H1 (cell line): ENCODE measurements at regions not wholly inside any gene's neighbourhood (a gene's known extent, or its start where the extent isn't known, plus 50 kb on each side); places are given as distances from the start of the nearest gene placed in this dataset.

ENCODE experiments used
- ATF3 ChIP-seq: IDR thresholded peaks from 2 replicates; pipeline ENCODE4 v1.6.1; 2011; ENCODE audit warnings: low read depth, mild to moderate bottlenecking, low read length; ENCODE audit not compliant: insufficient read depth
- CTCF ChIP-seq, 3 experiments: IDR thresholded peaks; 1 replicate in 2 of 3; 2 replicates in 1 of 3; pipeline versions ENCODE4 v1.5.1 to v1.6.1; 2011; ENCODE audit warnings: low read length in 3 of 3, mild to moderate bottlenecking in 3 of 3, inconsistent platforms in 2 of 3, low read depth in 1 of 3, moderate library complexity in 1 of 3; ENCODE audit not compliant: insufficient read depth in 1 of 3; ENCODE audit errors: control extremely low read depth in 1 of 3
- HDAC2 ChIP-seq, 2 experiments: fragments of 300-600 bp in 1 of 2; sonication (generic) in 1 of 2; IDR thresholded peaks; 2 replicates each; pipeline ENCODE4 v1.6.1; 2011 to 2012; ENCODE audit warnings: low read depth in 2 of 2, low read length in 2 of 2, mild to moderate bottlenecking in 2 of 2, moderate library complexity in 2 of 2, borderline replicate concordance in 1 of 2, inconsistent platforms in 1 of 2
- JUN ChIP-seq: IDR thresholded peaks from 2 replicates; pipeline ENCODE4 v1.6.1; 2011; ENCODE audit warnings: low read depth, mild to moderate bottlenecking, improper control_type of control experiment, low read length
- TBP ChIP-seq: IDR thresholded peaks from 2 replicates; pipeline ENCODE4 v1.6.1; 2011; ENCODE audit warnings: low read depth, low read length, improper control_type of control experiment
- TCF12 ChIP-seq: IDR thresholded peaks from 2 replicates; pipeline ENCODE4 v1.6.1; 2011; ENCODE audit warnings: low read depth, mild to moderate bottlenecking, low read length
- TEAD4 ChIP-seq: IDR thresholded peaks from 2 replicates; pipeline ENCODE4 v1.6.1; 2012; ENCODE audit warnings: low read depth, low read length, inconsistent platforms, mixed read lengths
- TF ChIP-seq, protein P1 (sequence below): fragments of 300-600 bp; sonication (generic); IDR thresholded peaks from 2 replicates; pipeline ENCODE4 v1.7.1; 2012; ENCODE audit warnings: low read length, moderate library complexity, mild to moderate bottlenecking, inconsistent platforms; ENCODE audit not compliant: insufficient replicate concordance

- TF ChIP-seq CTCF (IDR thresholded peaks at IDR 0.05; ENCODE audit: control extremely low read depth in 1 of 3, insufficient read depth in 1 of 3, low read depth in 1 of 3, low read length in 3 of 3) = no peak
- no peak for TF ChIP-seq HDAC2 (IDR thresholded peaks at IDR 0.05; ENCODE audit: borderline replicate concordance in 1 of 2, low read depth in 2 of 2, low read length in 2 of 2)
- no peak for TF ChIP-seq TEAD4
- TF ChIP-seq TCF12 = no peak
- no peak for TF ChIP-seq ATF3
- TF ChIP-seq JUN = no peak
- no peak for TF ChIP-seq TBP
- TF ChIP-seq, protein P1, sequence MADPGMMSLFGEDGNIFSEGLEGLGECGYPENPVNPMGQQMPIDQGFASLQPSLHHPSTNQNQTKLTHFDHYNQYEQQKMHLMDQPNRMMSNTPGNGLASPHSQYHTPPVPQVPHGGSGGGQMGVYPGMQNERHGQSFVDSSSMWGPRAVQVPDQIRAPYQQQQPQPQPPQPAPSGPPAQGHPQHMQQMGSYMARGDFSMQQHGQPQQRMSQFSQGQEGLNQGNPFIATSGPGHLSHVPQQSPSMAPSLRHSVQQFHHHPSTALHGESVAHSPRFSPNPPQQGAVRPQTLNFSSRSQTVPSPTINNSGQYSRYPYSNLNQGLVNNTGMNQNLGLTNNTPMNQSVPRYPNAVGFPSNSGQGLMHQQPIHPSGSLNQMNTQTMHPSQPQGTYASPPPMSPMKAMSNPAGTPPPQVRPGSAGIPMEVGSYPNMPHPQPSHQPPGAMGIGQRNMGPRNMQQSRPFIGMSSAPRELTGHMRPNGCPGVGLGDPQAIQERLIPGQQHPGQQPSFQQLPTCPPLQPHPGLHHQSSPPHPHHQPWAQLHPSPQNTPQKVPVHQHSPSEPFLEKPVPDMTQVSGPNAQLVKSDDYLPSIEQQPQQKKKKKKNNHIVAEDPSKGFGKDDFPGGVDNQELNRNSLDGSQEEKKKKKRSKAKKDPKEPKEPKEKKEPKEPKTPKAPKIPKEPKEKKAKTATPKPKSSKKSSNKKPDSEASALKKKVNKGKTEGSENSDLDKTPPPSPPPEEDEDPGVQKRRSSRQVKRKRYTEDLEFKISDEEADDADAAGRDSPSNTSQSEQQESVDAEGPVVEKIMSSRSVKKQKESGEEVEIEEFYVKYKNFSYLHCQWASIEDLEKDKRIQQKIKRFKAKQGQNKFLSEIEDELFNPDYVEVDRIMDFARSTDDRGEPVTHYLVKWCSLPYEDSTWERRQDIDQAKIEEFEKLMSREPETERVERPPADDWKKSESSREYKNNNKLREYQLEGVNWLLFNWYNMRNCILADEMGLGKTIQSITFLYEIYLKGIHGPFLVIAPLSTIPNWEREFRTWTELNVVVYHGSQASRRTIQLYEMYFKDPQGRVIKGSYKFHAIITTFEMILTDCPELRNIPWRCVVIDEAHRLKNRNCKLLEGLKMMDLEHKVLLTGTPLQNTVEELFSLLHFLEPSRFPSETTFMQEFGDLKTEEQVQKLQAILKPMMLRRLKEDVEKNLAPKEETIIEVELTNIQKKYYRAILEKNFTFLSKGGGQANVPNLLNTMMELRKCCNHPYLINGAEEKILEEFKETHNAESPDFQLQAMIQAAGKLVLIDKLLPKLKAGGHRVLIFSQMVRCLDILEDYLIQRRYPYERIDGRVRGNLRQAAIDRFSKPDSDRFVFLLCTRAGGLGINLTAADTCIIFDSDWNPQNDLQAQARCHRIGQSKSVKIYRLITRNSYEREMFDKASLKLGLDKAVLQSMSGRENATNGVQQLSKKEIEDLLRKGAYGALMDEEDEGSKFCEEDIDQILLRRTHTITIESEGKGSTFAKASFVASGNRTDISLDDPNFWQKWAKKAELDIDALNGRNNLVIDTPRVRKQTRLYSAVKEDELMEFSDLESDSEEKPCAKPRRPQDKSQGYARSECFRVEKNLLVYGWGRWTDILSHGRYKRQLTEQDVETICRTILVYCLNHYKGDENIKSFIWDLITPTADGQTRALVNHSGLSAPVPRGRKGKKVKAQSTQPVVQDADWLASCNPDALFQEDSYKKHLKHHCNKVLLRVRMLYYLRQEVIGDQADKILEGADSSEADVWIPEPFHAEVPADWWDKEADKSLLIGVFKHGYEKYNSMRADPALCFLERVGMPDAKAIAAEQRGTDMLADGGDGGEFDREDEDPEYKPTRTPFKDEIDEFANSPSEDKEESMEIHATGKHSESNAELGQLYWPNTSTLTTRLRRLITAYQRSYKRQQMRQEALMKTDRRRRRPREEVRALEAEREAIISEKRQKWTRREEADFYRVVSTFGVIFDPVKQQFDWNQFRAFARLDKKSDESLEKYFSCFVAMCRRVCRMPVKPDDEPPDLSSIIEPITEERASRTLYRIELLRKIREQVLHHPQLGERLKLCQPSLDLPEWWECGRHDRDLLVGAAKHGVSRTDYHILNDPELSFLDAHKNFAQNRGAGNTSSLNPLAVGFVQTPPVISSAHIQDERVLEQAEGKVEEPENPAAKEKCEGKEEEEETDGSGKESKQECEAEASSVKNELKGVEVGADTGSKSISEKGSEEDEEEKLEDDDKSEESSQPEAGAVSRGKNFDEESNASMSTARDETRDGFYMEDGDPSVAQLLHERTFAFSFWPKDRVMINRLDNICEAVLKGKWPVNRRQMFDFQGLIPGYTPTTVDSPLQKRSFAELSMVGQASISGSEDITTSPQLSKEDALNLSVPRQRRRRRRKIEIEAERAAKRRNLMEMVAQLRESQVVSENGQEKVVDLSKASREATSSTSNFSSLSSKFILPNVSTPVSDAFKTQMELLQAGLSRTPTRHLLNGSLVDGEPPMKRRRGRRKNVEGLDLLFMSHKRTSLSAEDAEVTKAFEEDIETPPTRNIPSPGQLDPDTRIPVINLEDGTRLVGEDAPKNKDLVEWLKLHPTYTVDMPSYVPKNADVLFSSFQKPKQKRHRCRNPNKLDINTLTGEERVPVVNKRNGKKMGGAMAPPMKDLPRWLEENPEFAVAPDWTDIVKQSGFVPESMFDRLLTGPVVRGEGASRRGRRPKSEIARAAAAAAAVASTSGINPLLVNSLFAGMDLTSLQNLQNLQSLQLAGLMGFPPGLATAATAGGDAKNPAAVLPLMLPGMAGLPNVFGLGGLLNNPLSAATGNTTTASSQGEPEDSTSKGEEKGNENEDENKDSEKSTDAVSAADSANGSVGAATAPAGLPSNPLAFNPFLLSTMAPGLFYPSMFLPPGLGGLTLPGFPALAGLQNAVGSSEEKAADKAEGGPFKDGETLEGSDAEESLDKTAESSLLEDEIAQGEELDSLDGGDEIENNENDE = no peak
Observed at GRCh38 chr2:125707611-125708010, 948.3 kb upstream of the GYPC start (continued).
